ENCODE measurements at regions not wholly inside any gene's neighbourhood (a gene's known extent, or its start where the extent isn't known, plus 50 kb on each side); places are given as distances from the start of the nearest gene placed in this dataset.

- no peaks in the 10 kb centered on the region for H3K27me3 ChIP-seq (ENCODE audit: insufficient read depth, low read length)
- no CpG with 5 or more reads among the region's 8 CpGs for WGBS (ENCODE audit: extremely low coverage, insufficient read length, low lambda C conversion rate)
- H2AFZ ChIP-seq (ENCODE audit: low read length), result no peak overlapping the region
- H2BK20ac ChIP-seq (ENCODE audit: low read depth, low read length, poor library complexity, severe bottlenecking), result no peak overlapping the region
- no peak overlapping the region for H3K4ac ChIP-seq (ENCODE audit: low read depth, low read length)
- H3K14ac ChIP-seq (ENCODE audit: insufficient read depth, low read length), result no peak overlapping the region
- no peak overlapping the region for H3K9ac ChIP-seq (ENCODE audit: extremely low read depth, insufficient read length, low read length)
- no peaks in the 10 kb centered on the region for H3K23me2 ChIP-seq (ENCODE audit: insufficient read length, low read depth, low read length, poor library complexity, severe bottlenecking)
- H4K8ac ChIP-seq (replicated peaks; ENCODE audit: insufficient read length, low read depth, low read length), result no peak overlapping the region
- no peak overlapping the region for H3K27ac ChIP-seq (ENCODE audit: insufficient read length, low read depth, low read length)
- no peaks in the 10 kb centered on the region for H3K79me1 ChIP-seq (ENCODE audit: insufficient read depth, low read depth, low read length, poor library complexity, severe bottlenecking)
- H3K4me2 ChIP-seq (ENCODE audit: insufficient read depth, insufficient read length, low read length), result no peak overlapping the region
- no peak overlapping the region for H3T11ph ChIP-seq (ENCODE audit: low read length)
- no peak for DNase-seq
- H2BK15ac ChIP-seq (ENCODE audit: low read depth, low read length), result no peak overlapping the region
- no peak overlapping the region for H2BK5ac ChIP-seq (ENCODE audit: insufficient read length, low read length)
- peaks cover 0 to 3% of the 10 kb centered on the region in 2 experiments; a peak in 1 of 4 replicates for H3K4me1 Mint-ChIP-seq
- no peak overlapping the region for H3K27ac Mint-ChIP-seq
- H4K5ac ChIP-seq (ENCODE audit: insufficient read length, low read depth, low read length), result no peak overlapping the region
- peaks cover 5 to 22% of the 10 kb centered on the region in 2 experiments; a peak in 4 of 5 replicates for H3K9me3 Mint-ChIP-seq
- H2BK120ac ChIP-seq (ENCODE audit: low read depth, low read length, poor library complexity, severe bottlenecking), result no peak overlapping the region
- H3K56ac ChIP-seq (ENCODE audit: insufficient read length, low read depth, low read length), result no peak overlapping the region
- TF ChIP-seq CTCF (conservative IDR thresholded peaks at IDR 0.05), result no peak
- H3K36me3 Mint-ChIP-seq (ENCODE audit: insufficient read depth in 1 of 3, low read depth in 3 of 3), result peaks cover 0 to 17% (median 10%) of the 10 kb centered on the region in 3 experiments; a peak in 5 of 7 replicates
- H3K23ac ChIP-seq (ENCODE audit: insufficient read length, low read depth, low read length), result no peak overlapping the region
- no peak overlapping the region for H3K18ac ChIP-seq (ENCODE audit: insufficient read length, low read depth, low read length)
- H3K27me3 Mint-ChIP-seq (ENCODE audit: low read depth), result no peaks in the 10 kb centered on the region
- no peaks in the 10 kb centered on the region for H4K20me1 ChIP-seq (ENCODE audit: control insufficient read depth, insufficient read depth, insufficient read length)
- H3K4me3 Mint-ChIP-seq, result no peak overlapping the region
- no peak overlapping the region for H2BK12ac ChIP-seq (ENCODE audit: insufficient read length, low read depth, low read length)
- H2AK5ac ChIP-seq (ENCODE audit: insufficient read length, low read length), result no peak overlapping the region
- H4K91ac ChIP-seq (ENCODE audit: insufficient read length, low read depth, low read length), result no peak overlapping the region
- no peaks in the 10 kb centered on the region for H3K79me2 ChIP-seq (ENCODE audit: insufficient read depth, low read length)
- no peaks in the 10 kb centered on the region for H3K4me1 ChIP-seq (ENCODE audit: insufficient read depth, low read length)
- H3K9me3 ChIP-seq (ENCODE audit: control insufficient read depth, low read depth, low read length), result no peaks in the 10 kb centered on the region
These were observed 378.6 kb downstream of the NNT start for GRCh38 chr5:43981556-43981955.

Data from H9 (cell line).